ENCODE measurements at regions not wholly inside any gene's neighbourhood (a gene's known extent, or its start where the extent isn't known, plus 50 kb on each side); places are given as distances from the start of the nearest gene placed in this dataset.

DNA sequence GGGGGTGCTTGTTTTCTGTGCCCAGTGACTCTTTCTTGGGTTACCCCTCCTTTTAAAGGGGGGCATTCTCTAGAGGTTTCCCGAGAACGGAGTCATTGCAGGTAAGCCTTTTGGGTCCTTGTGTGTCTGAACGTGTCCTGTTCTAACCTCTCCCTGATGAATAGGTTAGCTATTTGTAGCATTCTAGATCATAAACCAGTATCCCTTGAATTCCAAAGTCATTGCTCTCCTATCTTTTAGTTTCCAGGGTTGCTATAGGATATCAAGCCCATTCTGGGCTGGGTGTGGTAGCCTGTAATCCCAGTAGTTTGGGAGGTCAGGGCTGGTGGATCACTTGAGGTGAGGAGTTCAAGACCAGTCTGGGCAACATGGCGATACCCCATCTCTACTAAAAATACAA is 65.9 kb upstream of the YWHAQ start:
- Histone ChIP-seq H3K9me3 (ENCODE audit: control insufficient read depth in 3 of 3, low read length in 3 of 3) (no peaks in the 10 kb centered on the region), H3K27ac (ENCODE audit: low read depth, low read length) (no peak overlapping the region), H3K4me3 (ENCODE audit: low read length in 3 of 3) (no peak overlapping the region), H3K4me1 (ENCODE audit: control insufficient read depth in 3 of 3, insufficient read depth in 3 of 3, low read length in 3 of 3) (peaks cover 18 to 22% (median 22%) of the 10 kb centered on the region in 3 donors), H3K27me3 (ENCODE audit: control insufficient read depth in 3 of 3, insufficient read depth in 3 of 3, low read length in 3 of 3) (no peaks in the 10 kb centered on the region), H3K36me3 (ENCODE audit: control insufficient read depth in 3 of 3, insufficient read depth in 3 of 3, low read length in 3 of 3) (no peaks in the 10 kb centered on the region), H3K9ac (ENCODE audit: low read depth in 1 of 3, low read length in 3 of 3) (no peak overlapping the region)

DNA sequence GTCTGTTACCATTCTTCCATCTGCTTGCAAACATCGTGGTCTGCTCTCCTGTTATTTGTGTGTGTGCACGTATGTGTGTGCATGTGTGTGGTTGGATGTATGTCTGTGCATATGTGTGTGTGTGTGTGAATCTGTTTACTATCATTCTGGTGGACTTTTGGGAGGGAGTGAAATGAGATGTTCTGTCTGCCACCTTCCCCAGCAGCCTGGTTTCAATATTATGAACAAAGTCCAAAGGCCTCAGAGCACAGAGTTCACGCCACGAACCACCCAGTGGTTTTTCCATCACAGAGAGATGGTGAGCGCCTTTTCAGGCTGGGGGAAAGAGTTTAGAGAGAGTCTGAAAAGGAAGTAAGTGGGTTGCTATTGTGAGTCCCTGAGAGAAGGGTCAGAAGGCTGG is 67.1 kb upstream of the YWHAQ start:
- H3K27ac ChIP-seq (ENCODE audit: low read depth, low read length): no peak overlapping the region

DNA sequence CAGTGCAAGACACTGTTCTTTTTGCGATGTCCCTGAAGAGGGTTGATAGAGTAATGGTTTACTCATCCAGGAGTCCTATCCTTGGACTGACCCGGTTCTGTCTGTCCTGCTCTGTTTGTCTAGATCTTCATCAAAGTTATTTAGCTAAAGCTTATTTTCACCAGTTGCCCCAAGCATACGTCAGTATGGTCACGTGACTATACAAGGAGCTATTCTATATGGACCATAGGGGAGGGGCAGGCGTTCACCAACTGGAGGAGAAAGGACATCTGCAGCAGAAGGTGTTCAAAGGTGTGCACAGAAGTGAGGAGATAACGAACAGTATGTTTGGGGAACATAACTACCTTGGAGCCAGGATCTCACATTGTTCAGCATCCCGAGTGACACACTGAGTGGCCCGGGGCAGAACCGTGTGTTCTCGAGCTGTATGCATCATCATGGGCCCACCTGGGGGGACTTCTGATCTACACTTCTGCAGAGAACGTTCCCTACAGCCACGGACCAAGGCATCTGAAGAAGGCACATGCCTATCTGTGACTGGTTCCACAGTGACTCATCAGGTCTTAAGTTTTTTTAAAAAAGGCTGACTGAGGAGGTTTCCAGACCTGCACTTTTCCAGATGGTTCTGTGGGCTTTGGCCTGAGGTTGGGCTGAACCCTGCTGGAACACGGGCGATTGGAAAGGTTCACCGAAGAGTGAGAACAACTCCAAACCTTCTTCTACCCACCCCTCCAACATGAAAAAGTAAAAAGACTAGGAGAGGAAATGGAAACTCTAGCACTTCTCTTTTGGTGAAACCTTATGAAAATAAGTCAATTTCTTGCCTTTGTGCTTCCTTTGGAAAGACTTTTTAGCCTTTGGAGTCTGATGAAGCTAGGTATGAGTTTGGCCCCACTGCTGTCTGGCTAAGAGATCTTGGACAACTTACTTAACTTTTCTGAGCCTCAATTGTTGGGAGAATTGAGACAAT is 68.6 kb upstream of the YWHAQ start:
- Histone ChIP-seq H3K36me3 (ENCODE audit: control insufficient read depth in 3 of 3, insufficient read depth in 3 of 3, low read length in 3 of 3) (no peaks in the 10 kb centered on the region), H3K4me3 (ENCODE audit: low read length in 3 of 3) (no peak overlapping the region), H3K9me3 (ENCODE audit: control insufficient read depth in 3 of 3, low read length in 3 of 3) (no peaks in the 10 kb centered on the region), H3K4me1 (ENCODE audit: control insufficient read depth in 3 of 3, insufficient read depth in 3 of 3, low read length in 3 of 3) (peaks cover 0 to 7% (median 5%) of the 10 kb centered on the region in 3 donors), H3K9ac (ENCODE audit: low read depth in 1 of 3, low read length in 3 of 3) (no peak overlapping the region), H3K27ac (ENCODE audit: low read depth, low read length) (no peak overlapping the region), H3K27me3 (ENCODE audit: control insufficient read depth in 3 of 3, insufficient read depth in 3 of 3, low read length in 3 of 3) (no peaks in the 10 kb centered on the region)

More for the DNA sequence above, 67.1 kb upstream of the YWHAQ start:
- Histone ChIP-seq H3K9ac (ENCODE audit: low read depth in 1 of 3, low read length in 3 of 3) (no peak overlapping the region), H3K4me3 (ENCODE audit: low read length in 3 of 3) (no peak overlapping the region), H3K27me3 (ENCODE audit: control insufficient read depth in 3 of 3, insufficient read depth in 3 of 3, low read length in 3 of 3) (no peaks in the 10 kb centered on the region), H3K9me3 (ENCODE audit: control insufficient read depth in 3 of 3, low read length in 3 of 3) (no peaks in the 10 kb centered on the region), H3K4me1 (ENCODE audit: control insufficient read depth in 3 of 3, insufficient read depth in 3 of 3, low read length in 3 of 3) (peaks cover 9 to 12% (median 11%) of the 10 kb centered on the region in 3 donors), H3K36me3 (ENCODE audit: control insufficient read depth in 3 of 3, insufficient read depth in 3 of 3, low read length in 3 of 3) (no peaks in the 10 kb centered on the region)

- no peaks in the 10 kb centered on the region for H3K36me3 ChIP-seq (ENCODE audit: control insufficient read depth in 3 of 3, insufficient read depth in 3 of 3, low read length in 3 of 3)
- H3K4me3 ChIP-seq (ENCODE audit: low read length in 3 of 3): no peak overlapping the region
- H3K4me1 ChIP-seq (ENCODE audit: control insufficient read depth in 3 of 3, insufficient read depth in 3 of 3, low read length in 3 of 3): peaks cover 0 to 7% (median 5%) of the 10 kb centered on the region in 3 donors
- no peak overlapping the region for H3K9ac ChIP-seq (ENCODE audit: low read depth in 1 of 3, low read length in 3 of 3)
- H3K27ac ChIP-seq (ENCODE audit: low read depth, low read length): no peak overlapping the region
- no peaks in the 10 kb centered on the region for H3K27me3 ChIP-seq (ENCODE audit: control insufficient read depth in 3 of 3, insufficient read depth in 3 of 3, low read length in 3 of 3)
- H3K9me3 ChIP-seq (ENCODE audit: control insufficient read depth in 3 of 3, low read length in 3 of 3): no peaks in the 10 kb centered on the region
Measured at GRCh38 chr2:9700109-9700495, 69.3 kb upstream of the YWHAQ start.

GRCh38 chr2:9702604-9703084 is 71.8 kb upstream of the YWHAQ start:
- H3K36me3 ChIP-seq (ENCODE audit: control insufficient read depth in 3 of 3, insufficient read depth in 3 of 3, low read length in 3 of 3): no peaks in the 10 kb centered on the region
- no peak overlapping the region for H3K27ac ChIP-seq (ENCODE audit: low read depth, low read length)
- H3K27me3 ChIP-seq (ENCODE audit: control insufficient read depth in 3 of 3, insufficient read depth in 3 of 3, low read length in 3 of 3): no peaks in the 10 kb centered on the region
- H3K9ac ChIP-seq (ENCODE audit: low read depth in 1 of 3, low read length in 3 of 3): no peak overlapping the region
- H3K4me1 ChIP-seq (ENCODE audit: control insufficient read depth in 3 of 3, insufficient read depth in 3 of 3, low read length in 3 of 3): peaks cover 0 to 10% (median 4%) of the 10 kb centered on the region in 3 donors
- H3K9me3 ChIP-seq (ENCODE audit: control insufficient read depth in 3 of 3, low read length in 3 of 3): no peaks in the 10 kb centered on the region
- H3K4me3 ChIP-seq (ENCODE audit: low read length in 3 of 3): no peak overlapping the region

- Histone ChIP-seq H3K4me1 (ENCODE audit: control insufficient read depth in 3 of 3, insufficient read depth in 3 of 3, low read length in 3 of 3) (peaks cover 0 to 10% (median 4%) of the 10 kb centered on the region in 3 donors), H3K27me3 (ENCODE audit: control insufficient read depth in 3 of 3, insufficient read depth in 3 of 3, low read length in 3 of 3) (no peaks in the 10 kb centered on the region), H3K9ac (ENCODE audit: low read depth in 1 of 3, low read length in 3 of 3) (no peak overlapping the region), H3K36me3 (ENCODE audit: control insufficient read depth in 3 of 3, insufficient read depth in 3 of 3, low read length in 3 of 3) (no peaks in the 10 kb centered on the region), H3K4me3 (ENCODE audit: low read length in 3 of 3) (no peak overlapping the region), H3K9me3 (ENCODE audit: control insufficient read depth in 3 of 3, low read length in 3 of 3) (no peaks in the 10 kb centered on the region), H3K27ac (ENCODE audit: low read depth, low read length) (no peak overlapping the region)
Measured at GRCh38 chr2:9703085-9703678, 72.4 kb upstream of the YWHAQ start.

GRCh38 chr2:9703701-9704221 is 73.0 kb upstream of the YWHAQ start:
- Histone ChIP-seq H3K36me3 (ENCODE audit: control insufficient read depth in 3 of 3, insufficient read depth in 3 of 3, low read length in 3 of 3) (no peaks in the 10 kb centered on the region), H3K27me3 (ENCODE audit: control insufficient read depth in 3 of 3, insufficient read depth in 3 of 3, low read length in 3 of 3) (no peaks in the 10 kb centered on the region), H3K9me3 (ENCODE audit: control insufficient read depth in 3 of 3, low read length in 3 of 3) (no peaks in the 10 kb centered on the region), H3K4me1 (ENCODE audit: control insufficient read depth in 3 of 3, insufficient read depth in 3 of 3, low read length in 3 of 3) (peaks cover 0 to 10% (median 4%) of the 10 kb centered on the region in 3 donors), H3K9ac (ENCODE audit: low read depth in 1 of 3, low read length in 3 of 3) (no peak overlapping the region), H3K4me3 (ENCODE audit: low read length in 3 of 3) (no peak overlapping the region), H3K27ac (ENCODE audit: low read depth, low read length) (no peak overlapping the region)

GRCh38 chr2:9704600-9704999 is 73.8 kb upstream of the YWHAQ start:
- H3K36me3 ChIP-seq (ENCODE audit: control insufficient read depth in 3 of 3, insufficient read depth in 3 of 3, low read length in 3 of 3): no peaks in the 10 kb centered on the region
- H3K27me3 ChIP-seq (ENCODE audit: control insufficient read depth in 3 of 3, insufficient read depth in 3 of 3, low read length in 3 of 3): no peaks in the 10 kb centered on the region
- H3K4me3 ChIP-seq (ENCODE audit: low read length in 3 of 3): no peak overlapping the region
- no peak overlapping the region for H3K9ac ChIP-seq (ENCODE audit: low read depth in 1 of 3, low read length in 3 of 3)
- H3K27ac ChIP-seq (ENCODE audit: low read depth, low read length): no peak overlapping the region
- H3K9me3 ChIP-seq (ENCODE audit: control insufficient read depth in 3 of 3, low read length in 3 of 3): no peaks in the 10 kb centered on the region
- H3K4me1 ChIP-seq (ENCODE audit: control insufficient read depth in 3 of 3, insufficient read depth in 3 of 3, low read length in 3 of 3): peaks cover 0 to 10% (median 4%) of the 10 kb centered on the region in 3 donors

DNA sequence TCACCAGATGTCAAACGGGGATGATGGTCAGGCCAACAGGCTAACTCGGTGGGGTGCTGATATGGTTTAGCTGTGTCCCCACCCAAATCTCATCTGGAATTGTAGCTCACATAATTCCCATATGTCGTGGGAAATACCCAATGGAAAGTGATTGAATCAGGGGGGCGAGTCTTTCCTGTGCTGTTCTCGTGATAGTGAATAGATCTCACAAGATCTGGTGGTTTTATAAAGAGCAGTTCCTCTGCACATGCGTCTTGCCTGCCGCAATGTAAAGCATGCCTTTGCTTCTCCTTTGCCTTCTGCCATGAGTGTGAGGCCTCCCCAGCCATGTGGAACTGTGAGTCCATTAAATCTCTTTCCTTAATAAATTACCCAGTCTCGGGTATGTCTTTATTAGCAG is 74.4 kb upstream of the YWHAQ start:
- no peak overlapping the region for H3K27ac ChIP-seq (ENCODE audit: low read depth, low read length)
- H3K27me3 ChIP-seq (ENCODE audit: control insufficient read depth in 3 of 3, insufficient read depth in 3 of 3, low read length in 3 of 3): no peaks in the 10 kb centered on the region
- no peak overlapping the region for H3K9ac ChIP-seq (ENCODE audit: low read depth in 1 of 3, low read length in 3 of 3)
- no peaks in the 10 kb centered on the region for H3K9me3 ChIP-seq (ENCODE audit: control insufficient read depth in 3 of 3, low read length in 3 of 3)
- H3K4me3 ChIP-seq (ENCODE audit: low read length in 3 of 3): no peak overlapping the region
- H3K36me3 ChIP-seq (ENCODE audit: control insufficient read depth in 3 of 3, insufficient read depth in 3 of 3, low read length in 3 of 3): no peaks in the 10 kb centered on the region
- peaks cover 0 to 10% (median 4%) of the 10 kb centered on the region in 3 donors for H3K4me1 ChIP-seq (ENCODE audit: control insufficient read depth in 3 of 3, insufficient read depth in 3 of 3, low read length in 3 of 3)

GRCh38 chr2:9707008-9707407 is 76.2 kb upstream of the YWHAQ start:
- Histone ChIP-seq H3K4me3 (ENCODE audit: low read length in 3 of 3) (no peak overlapping the region), H3K27me3 (ENCODE audit: control insufficient read depth in 3 of 3, insufficient read depth in 3 of 3, low read length in 3 of 3) (no peaks in the 10 kb centered on the region), H3K27ac (ENCODE audit: low read depth, low read length) (no peak overlapping the region), H3K9ac (ENCODE audit: low read depth in 1 of 3, low read length in 3 of 3) (no peak overlapping the region), H3K36me3 (ENCODE audit: control insufficient read depth in 3 of 3, insufficient read depth in 3 of 3, low read length in 3 of 3) (no peaks in the 10 kb centered on the region), H3K9me3 (ENCODE audit: control insufficient read depth in 3 of 3, low read length in 3 of 3) (no peaks in the 10 kb centered on the region), H3K4me1 (ENCODE audit: control insufficient read depth in 3 of 3, insufficient read depth in 3 of 3, low read length in 3 of 3) (peaks cover 0 to 10% (median 4%) of the 10 kb centered on the region in 3 donors)

All from skeletal muscle tissue (tissue), 3 donors.